ENCODE measurements at regions not wholly inside any gene's neighbourhood (a gene's known extent, or its start where the extent isn't known, plus 50 kb on each side); places are given as distances from the start of the nearest gene placed in this dataset.
"Not testable (repeated sequence)": the region's sequence is repeated elsewhere in the genome, so short reads cannot be mapped to it uniquely, and the experiment has no call there.

GRCh38 chr5:17737092-17737491, 102.8 kb downstream of the TAF11L14 start:
- no peak overlapping the region for H3K27ac Mint-ChIP-seq
- peaks cover 9% of the 10 kb centered on the region for H3K9me3 Mint-ChIP-seq
- H3K4me3 Mint-ChIP-seq = no peak overlapping the region
- no peaks in the 10 kb centered on the region for H3K4me1 Mint-ChIP-seq
- H3K36me3 Mint-ChIP-seq = no peaks in the 10 kb centered on the region
- no peaks in the 10 kb centered on the region for H3K27me3 Mint-ChIP-seq

GRCh38 chr5:17738446-17738845, 104.2 kb downstream of the TAF11L14 start:
- Mint-ChIP-seq H3K36me3 (no peaks in the 10 kb centered on the region), H3K4me1 (no peaks in the 10 kb centered on the region), H3K27ac (no peak overlapping the region), H3K4me3 (no peak overlapping the region), H3K9me3 (peaks cover 9% of the 10 kb centered on the region), H3K27me3 (no peaks in the 10 kb centered on the region)

DNA sequence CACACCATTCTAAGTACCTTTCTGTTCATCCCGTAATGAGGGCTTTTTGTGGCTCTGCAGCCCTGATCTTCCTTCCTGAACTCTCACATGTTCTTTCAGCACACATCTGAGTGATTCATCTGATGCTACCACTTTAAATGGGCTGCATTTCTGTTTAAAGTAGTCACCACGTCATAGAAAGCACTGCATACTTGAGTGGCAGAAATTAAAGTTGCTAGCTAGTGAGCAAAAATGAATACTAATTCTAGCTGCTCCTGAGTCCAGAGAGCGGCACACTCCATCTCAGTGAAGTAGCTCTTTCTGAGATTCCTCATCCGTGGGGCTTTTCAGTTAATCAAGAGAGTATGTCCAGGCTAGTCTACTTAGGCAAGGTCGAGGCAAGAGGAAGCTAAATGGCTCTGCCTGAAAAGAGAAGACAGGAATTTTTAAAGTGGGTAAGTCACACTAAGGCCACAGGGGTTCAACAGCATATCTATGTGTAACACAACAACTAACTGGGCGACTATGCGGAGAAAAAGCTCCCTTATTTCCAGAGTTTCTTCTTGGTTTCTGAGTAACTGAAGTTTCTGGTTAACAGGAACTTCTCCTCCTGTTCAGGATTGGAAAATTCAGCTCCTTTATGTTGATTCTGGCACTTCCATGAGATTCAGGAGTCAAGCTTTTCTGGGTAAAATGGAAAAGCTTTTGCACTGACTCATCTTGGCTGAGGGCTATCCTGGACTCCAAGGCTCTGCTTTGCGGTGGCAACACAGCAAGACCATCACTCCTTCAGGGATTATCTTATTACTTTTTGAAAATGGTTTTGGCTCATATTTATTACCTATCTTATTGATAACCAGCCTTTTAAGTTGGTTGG, 109.5 kb downstream of the TAF11L14 start:
- Mint-ChIP-seq H3K36me3 (no peaks in the 10 kb centered on the region), H3K27ac (no peak overlapping the region), H3K27me3 (no peaks in the 10 kb centered on the region), H3K4me3 (no peak overlapping the region), H3K9me3 (peaks cover 2% of the 10 kb centered on the region), H3K4me1 (no peaks in the 10 kb centered on the region)

DNA sequence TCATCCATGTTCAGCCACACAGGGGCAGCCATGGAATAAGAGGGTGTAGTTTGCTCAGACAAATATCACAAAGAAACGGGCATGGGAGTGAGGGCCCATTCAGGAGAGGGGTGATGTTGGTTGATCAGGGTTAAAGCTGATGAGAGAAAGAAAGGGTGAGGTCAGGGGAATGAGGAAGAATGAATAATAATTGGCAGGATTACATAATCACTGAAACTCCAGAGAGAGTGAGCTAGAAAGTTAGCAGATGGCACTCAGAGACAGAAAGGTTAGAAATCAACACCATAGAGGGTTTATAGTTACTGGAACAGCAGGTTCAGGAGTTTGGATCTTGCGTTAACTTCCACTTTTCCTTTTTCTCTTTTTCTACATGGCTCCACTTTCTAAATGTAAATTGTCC, 113.9 kb downstream of the TAF11L14 start:
- no peaks in the 10 kb centered on the region for H3K36me3 Mint-ChIP-seq
- H3K27me3 Mint-ChIP-seq = no peaks in the 10 kb centered on the region
- H3K4me3 Mint-ChIP-seq = no peak overlapping the region
- H3K4me1 Mint-ChIP-seq = no peaks in the 10 kb centered on the region
- H3K9me3 Mint-ChIP-seq = no peaks in the 10 kb centered on the region
- no peak overlapping the region for H3K27ac Mint-ChIP-seq

- no peaks in the 10 kb centered on the region for H3K9me3 Mint-ChIP-seq
- H3K4me3 Mint-ChIP-seq = no peak overlapping the region
Observed at GRCh38 chr5:17748941-17749340, 114.7 kb downstream of the TAF11L14 start.

DNA sequence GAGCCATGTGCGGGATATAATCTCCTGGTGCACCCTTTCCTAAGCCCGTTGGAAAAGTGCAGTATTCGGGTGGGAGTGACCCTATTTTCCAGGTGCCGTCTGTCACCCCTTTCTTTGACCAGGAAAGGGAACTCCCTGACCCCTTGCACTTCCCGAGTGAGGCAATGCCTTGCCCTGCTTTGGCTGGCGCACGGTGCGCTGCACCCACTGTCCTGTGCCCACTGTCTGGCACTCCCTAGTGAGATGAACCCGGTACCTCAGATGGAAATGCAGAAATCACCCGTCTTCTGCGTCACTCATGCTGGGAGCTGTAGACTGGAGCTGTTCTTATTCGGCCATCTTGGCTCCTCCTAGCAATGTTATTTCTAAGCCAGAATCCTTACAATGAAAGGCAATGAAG, 121.1 kb downstream of the TAF11L14 start:
- not testable (repeated sequence) for H3K27ac Mint-ChIP-seq, H3K9me3 Mint-ChIP-seq, H3K4me3 Mint-ChIP-seq, H3K4me1 Mint-ChIP-seq, H3K36me3 Mint-ChIP-seq, H3K27me3 Mint-ChIP-seq

More at GRCh38 chr5:17748941-17749340, 114.7 kb downstream of the TAF11L14 start:
- H3K27ac Mint-ChIP-seq = no peak overlapping the region
- no peaks in the 10 kb centered on the region for H3K36me3 Mint-ChIP-seq
- H3K27me3 Mint-ChIP-seq = no peaks in the 10 kb centered on the region
- H3K4me1 Mint-ChIP-seq = no peaks in the 10 kb centered on the region

GRCh38 chr5:17761326-17761725, 127.1 kb downstream of the TAF11L14 start:
- no peak overlapping the region for H3K4me3 Mint-ChIP-seq
- H3K36me3 Mint-ChIP-seq = no peaks in the 10 kb centered on the region
- no peaks in the 10 kb centered on the region for H3K27me3 Mint-ChIP-seq
- H3K9me3 Mint-ChIP-seq = peaks cover 17% of the 10 kb centered on the region
- no peak overlapping the region for H3K27ac Mint-ChIP-seq
- no peaks in the 10 kb centered on the region for H3K4me1 Mint-ChIP-seq

GRCh38 chr5:17763301-17763700, 129.0 kb downstream of the TAF11L14 start:
- peaks cover 24% of the 10 kb centered on the region for H3K9me3 Mint-ChIP-seq

DNA sequence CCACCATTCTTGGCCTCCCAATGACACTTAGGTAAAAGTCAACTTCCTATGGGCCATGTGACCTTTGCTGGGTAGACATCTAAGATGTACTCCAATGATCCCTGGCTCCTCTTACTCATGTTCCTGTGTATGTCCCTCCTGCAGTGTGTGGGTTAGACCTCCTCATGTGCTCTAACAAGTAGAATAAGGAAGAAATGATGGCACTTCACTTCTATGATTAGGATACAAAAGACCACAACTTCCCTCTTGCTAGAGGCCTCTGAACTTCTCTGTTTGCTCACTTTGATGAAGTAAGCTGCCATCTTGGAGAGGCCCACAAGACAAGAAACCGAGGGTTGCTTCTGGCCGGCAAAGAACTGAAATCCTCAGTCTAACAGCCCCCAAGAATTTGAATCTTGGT, 131.8 kb downstream of the TAF11L14 start:
- no peaks in the 10 kb centered on the region for H3K4me1 Mint-ChIP-seq
- no peaks in the 10 kb centered on the region for H3K27me3 Mint-ChIP-seq
- H3K36me3 Mint-ChIP-seq = no peaks in the 10 kb centered on the region
- no peak overlapping the region for H3K4me3 Mint-ChIP-seq
- H3K27ac Mint-ChIP-seq = no peak overlapping the region
- peaks cover 14% of the 10 kb centered on the region for H3K9me3 Mint-ChIP-seq

More at GRCh38 chr5:17763301-17763700, 129.0 kb downstream of the TAF11L14 start:
- Mint-ChIP-seq H3K27ac (no peak overlapping the region), H3K4me1 (no peaks in the 10 kb centered on the region), H3K36me3 (no peaks in the 10 kb centered on the region), H3K27me3 (no peaks in the 10 kb centered on the region), H3K4me3 (no peak overlapping the region)

- Mint-ChIP-seq H3K4me1 (no peaks in the 10 kb centered on the region), H3K4me3 (no peak overlapping the region), H3K27me3 (no peaks in the 10 kb centered on the region), H3K9me3 (peaks cover 11% of the 10 kb centered on the region), H3K36me3 (no peaks in the 10 kb centered on the region), H3K27ac (no peak overlapping the region)
Observed at GRCh38 chr5:17769277-17769676, 135.0 kb downstream of the TAF11L14 start.

DNA sequence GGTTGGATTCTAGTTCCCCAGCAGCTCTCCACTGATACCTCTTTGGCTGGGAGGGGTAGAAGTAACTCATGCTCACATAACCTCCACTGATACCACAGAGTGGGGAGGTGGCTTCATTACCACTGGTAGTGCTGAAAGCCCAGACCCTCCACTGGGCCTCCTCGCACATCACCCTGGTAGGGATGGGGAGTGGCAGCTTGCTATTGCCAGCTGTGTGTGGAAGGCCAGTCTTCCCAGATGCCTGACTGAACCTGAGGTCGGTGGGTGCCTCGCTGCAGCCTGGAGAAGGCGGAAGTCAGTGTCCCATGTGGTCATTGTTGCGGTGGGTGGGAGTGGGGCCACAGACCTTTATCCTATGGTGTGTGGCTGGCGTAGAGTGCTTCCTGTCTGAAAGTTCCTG, 138.0 kb downstream of the TAF11L14 start:
- Mint-ChIP-seq H3K9me3 (peaks cover 4% of the 10 kb centered on the region), H3K4me1 (no peaks in the 10 kb centered on the region), H3K36me3 (no peaks in the 10 kb centered on the region), H3K27me3 (no peaks in the 10 kb centered on the region), H3K27ac (no peak overlapping the region), H3K4me3 (no peak overlapping the region)

DNA sequence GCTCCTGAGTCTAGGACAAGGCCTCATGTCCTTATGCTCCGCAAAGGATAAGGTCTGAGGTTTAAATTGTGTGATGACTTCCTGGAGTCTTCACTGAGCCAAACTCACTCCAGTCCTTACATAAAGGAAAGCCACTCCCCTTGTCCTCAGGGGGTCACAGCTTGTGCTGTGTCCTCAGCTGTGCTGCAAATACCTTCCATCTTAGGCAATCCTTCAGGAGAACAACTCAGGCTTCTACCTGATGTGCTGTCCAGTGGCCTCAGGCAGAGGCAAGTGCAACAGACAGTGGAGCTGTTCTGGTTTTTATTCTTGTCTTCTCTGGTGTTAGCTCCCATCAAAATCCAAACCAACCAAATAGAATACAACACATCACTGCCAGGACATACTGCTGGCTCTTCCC, 151.5 kb downstream of the TAF11L14 start:
- H3K27ac Mint-ChIP-seq = no peak overlapping the region
- no peaks in the 10 kb centered on the region for H3K36me3 Mint-ChIP-seq
- no peaks in the 10 kb centered on the region for H3K27me3 Mint-ChIP-seq
- H3K4me3 Mint-ChIP-seq = no peak overlapping the region
- no peaks in the 10 kb centered on the region for H3K9me3 Mint-ChIP-seq
- no peaks in the 10 kb centered on the region for H3K4me1 Mint-ChIP-seq

- Mint-ChIP-seq H3K9me3 (no peaks in the 10 kb centered on the region), H3K27me3 (no peaks in the 10 kb centered on the region), H3K27ac (no peak overlapping the region), H3K36me3 (no peaks in the 10 kb centered on the region), H3K4me3 (no peak overlapping the region), H3K4me1 (no peaks in the 10 kb centered on the region)
Observed at GRCh38 chr5:17788351-17788750, 154.1 kb downstream of the TAF11L14 start.

DNA sequence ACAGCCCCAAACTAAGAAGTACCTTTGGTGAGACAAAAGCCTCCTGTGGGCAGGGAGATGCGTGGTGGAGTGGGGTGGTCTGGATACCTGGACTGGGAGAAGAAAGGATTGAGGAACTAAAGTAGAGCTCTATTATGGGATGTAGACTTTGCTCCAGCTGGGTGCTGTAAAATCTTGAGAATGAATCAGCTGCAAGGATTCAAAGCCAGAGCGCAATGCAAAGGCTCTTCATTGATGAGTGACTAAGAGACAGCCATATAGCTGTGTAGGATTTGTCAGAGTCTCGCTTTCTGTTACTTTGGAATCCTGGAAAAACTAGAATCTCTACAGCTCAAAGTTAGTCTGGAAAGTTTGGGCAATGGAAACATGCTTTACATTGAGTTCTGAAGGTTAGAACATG, 159.9 kb downstream of the TAF11L14 start:
- H3K27ac Mint-ChIP-seq = no peak overlapping the region
- no peak overlapping the region for H3K4me3 Mint-ChIP-seq
- H3K4me1 Mint-ChIP-seq = no peaks in the 10 kb centered on the region
- no peaks in the 10 kb centered on the region for H3K27me3 Mint-ChIP-seq
- no peaks in the 10 kb centered on the region for H3K36me3 Mint-ChIP-seq
- H3K9me3 Mint-ChIP-seq = peaks cover 9% of the 10 kb centered on the region

GRCh38 chr5:17794815-17795214, 160.6 kb downstream of the TAF11L14 start:
- H3K27ac Mint-ChIP-seq = no peak overlapping the region
- H3K4me3 Mint-ChIP-seq = no peak overlapping the region
- no peaks in the 10 kb centered on the region for H3K27me3 Mint-ChIP-seq
- peaks cover 9% of the 10 kb centered on the region for H3K9me3 Mint-ChIP-seq
- no peaks in the 10 kb centered on the region for H3K36me3 Mint-ChIP-seq
- no peaks in the 10 kb centered on the region for H3K4me1 Mint-ChIP-seq

DNA sequence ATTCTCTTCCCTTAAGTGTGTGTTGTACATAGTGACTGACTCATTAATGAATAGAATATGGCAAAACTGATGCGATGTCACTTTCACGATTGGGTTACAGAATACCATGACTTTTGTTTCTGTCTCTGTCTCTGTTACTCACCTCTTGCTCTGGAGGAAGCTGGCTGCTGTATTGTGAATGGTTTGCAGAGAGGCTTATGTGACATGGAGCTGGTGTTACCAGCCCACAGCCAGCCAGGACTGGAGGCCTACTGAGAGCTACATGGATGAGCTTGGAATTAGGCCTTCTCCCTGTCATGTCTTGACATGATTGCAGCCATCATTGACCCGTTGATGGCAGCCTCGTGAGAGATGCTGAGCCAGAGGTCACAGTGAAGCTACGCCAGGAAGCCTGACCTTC, 161.9 kb downstream of the TAF11L14 start:
- H3K36me3 Mint-ChIP-seq = no peaks in the 10 kb centered on the region
- no peaks in the 10 kb centered on the region for H3K4me1 Mint-ChIP-seq
- no peak overlapping the region for H3K4me3 Mint-ChIP-seq
- H3K9me3 Mint-ChIP-seq = peaks cover 9% of the 10 kb centered on the region
- no peaks in the 10 kb centered on the region for H3K27me3 Mint-ChIP-seq
- H3K27ac Mint-ChIP-seq = no peak overlapping the region
